ENCODE measurements at regions not wholly inside any gene's neighbourhood (a gene's known extent, or its start where the extent isn't known, plus 50 kb on each side); places are given as distances from the start of the nearest gene placed in this dataset.

DNA sequence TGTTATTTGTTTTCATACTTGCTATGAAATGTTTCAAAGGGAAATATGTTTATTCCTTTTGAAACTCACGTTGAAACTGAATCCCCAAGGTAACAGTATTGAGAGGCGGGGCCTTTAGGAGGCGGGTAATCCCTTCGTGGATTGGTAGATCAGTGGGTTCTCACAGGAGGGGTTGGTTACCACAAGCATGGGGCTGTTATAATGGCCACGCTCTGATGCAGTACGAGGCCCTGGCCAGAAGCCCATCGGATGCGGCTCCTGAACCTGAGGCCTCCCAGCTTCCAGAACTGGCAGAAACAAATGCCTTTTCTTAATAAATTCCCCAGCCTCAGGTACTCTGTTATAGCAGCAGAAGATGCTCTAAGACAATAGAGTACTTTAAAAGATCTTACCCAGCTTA is 135.7 kb downstream of the ASB1 start:
- Histone ChIP-seq H3K27me3 (ENCODE audit: control insufficient read depth, insufficient read depth, low read length) (peaks cover 4% of the 10 kb centered on the region), H3K36me3 (ENCODE audit: control insufficient read depth, insufficient read depth, low read length) (no peaks in the 10 kb centered on the region), H3K4me3 (ENCODE audit: low read depth, low read length) (no peak overlapping the region)
- DNase-seq (ENCODE audit: low read depth): no peak
- no peak for TF ChIP-seq CTCF (IDR thresholded peaks at IDR 0.05; ENCODE audit: insufficient read depth, low read depth, low read length)
- CTCF ChIA-PET: no interaction called here
- POLR2A ChIA-PET: no interaction called here

DNA sequence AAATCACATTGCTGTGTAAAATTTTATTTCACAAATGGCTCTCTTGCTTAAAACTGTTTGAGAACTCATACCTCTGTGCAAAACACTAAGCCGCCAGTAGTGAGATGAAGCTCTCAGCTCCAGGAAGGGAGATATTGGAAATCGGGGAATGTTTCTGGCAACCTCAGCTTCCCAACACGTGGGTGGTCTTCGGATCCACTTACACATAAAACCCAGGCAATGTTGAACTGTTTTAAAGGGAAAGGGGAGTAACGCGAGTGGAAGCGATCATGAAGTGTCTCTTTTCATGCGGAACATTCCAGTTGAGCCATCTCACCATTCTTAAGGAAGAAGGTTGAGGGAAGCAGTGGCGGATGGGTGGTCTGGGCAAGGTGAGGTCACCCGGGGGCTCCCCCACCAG is 136.8 kb downstream of the ASB1 start:
- TF ChIP-seq CTCF (IDR thresholded peaks at IDR 0.05; ENCODE audit: insufficient read depth, low read depth, low read length): no peak
- Histone ChIP-seq H3K4me3 (ENCODE audit: low read depth, low read length) (no peak overlapping the region), H3K27me3 (ENCODE audit: control insufficient read depth, insufficient read depth, low read length) (peaks cover 5% of the 10 kb centered on the region), H3K36me3 (ENCODE audit: control insufficient read depth, insufficient read depth, low read length) (no peaks in the 10 kb centered on the region)
- DNase-seq (ENCODE audit: low read depth): no peak
- POLR2A ChIA-PET: no interaction called here
- CTCF ChIA-PET: interaction anchor here (1.1 kb wide), 1 partner anchor 17 kb away, joined by 3 read pairs; no protein-coding TSS in a partner anchor

DNA sequence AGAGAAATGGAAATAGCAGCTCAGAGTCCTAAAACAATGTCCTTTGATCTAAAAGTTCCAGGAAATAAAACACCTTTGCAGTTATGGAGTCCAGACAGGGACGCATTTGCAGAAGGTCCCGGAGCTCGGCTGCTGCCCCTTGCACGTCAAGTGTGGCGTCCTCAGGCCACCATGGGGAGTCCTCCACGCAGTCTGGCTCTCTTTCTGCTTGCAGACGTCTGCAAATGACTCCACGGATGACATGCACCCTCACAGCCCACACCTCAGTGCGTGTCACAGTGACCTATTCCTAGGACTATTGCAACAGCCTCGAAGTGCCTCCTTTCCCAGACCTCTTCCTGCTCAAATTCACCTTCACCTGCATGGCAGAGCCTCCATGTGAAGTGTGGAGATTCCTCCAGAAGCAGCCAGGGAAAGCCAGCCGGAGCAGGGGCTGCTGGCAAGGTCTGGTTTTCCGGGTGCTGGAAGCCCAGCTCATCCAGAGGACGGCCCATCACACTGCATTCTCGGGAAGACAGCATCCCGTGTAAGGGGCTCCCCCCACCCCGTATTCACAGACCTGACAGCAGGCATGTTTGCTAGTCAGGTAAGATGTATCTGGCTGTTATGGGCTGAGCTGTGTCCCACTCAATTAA is 137.7 kb downstream of the ASB1 start:
- H3K36me3 ChIP-seq (ENCODE audit: control insufficient read depth, insufficient read depth, low read length): no peaks in the 10 kb centered on the region
- POLR2A ChIA-PET: no interaction called here
- DNase-seq (ENCODE audit: low read depth): no peak
- CTCF ChIA-PET: interaction anchor here (0.7 to 1.1 kb wide), 2 partner anchors 12 to 16 kb away, joined by 3 to 4 read pairs; no protein-coding TSS in a partner anchor
- H3K4me3 ChIP-seq (ENCODE audit: low read depth, low read length): no peak overlapping the region
- no peak for TF ChIP-seq CTCF (IDR thresholded peaks at IDR 0.05; ENCODE audit: insufficient read depth, low read depth, low read length)
- peaks cover 7% of the 10 kb centered on the region for H3K27me3 ChIP-seq (ENCODE audit: control insufficient read depth, insufficient read depth, low read length)

GRCh38 chr2:238565031-238565430 is 138.3 kb downstream of the ASB1 start:
- TF ChIP-seq CTCF (IDR thresholded peaks at IDR 0.05; ENCODE audit: insufficient read depth, low read depth, low read length): no peak
- Histone ChIP-seq H3K4me3 (ENCODE audit: low read depth, low read length) (no peak overlapping the region), H3K36me3 (ENCODE audit: control insufficient read depth, insufficient read depth, low read length) (no peaks in the 10 kb centered on the region), H3K27me3 (ENCODE audit: control insufficient read depth, insufficient read depth, low read length) (peaks cover 7% of the 10 kb centered on the region)
- ChIA-PET POLR2A (no interaction called here), CTCF (no interaction called here)
- no peak for DNase-seq (ENCODE audit: low read depth)

DNA sequence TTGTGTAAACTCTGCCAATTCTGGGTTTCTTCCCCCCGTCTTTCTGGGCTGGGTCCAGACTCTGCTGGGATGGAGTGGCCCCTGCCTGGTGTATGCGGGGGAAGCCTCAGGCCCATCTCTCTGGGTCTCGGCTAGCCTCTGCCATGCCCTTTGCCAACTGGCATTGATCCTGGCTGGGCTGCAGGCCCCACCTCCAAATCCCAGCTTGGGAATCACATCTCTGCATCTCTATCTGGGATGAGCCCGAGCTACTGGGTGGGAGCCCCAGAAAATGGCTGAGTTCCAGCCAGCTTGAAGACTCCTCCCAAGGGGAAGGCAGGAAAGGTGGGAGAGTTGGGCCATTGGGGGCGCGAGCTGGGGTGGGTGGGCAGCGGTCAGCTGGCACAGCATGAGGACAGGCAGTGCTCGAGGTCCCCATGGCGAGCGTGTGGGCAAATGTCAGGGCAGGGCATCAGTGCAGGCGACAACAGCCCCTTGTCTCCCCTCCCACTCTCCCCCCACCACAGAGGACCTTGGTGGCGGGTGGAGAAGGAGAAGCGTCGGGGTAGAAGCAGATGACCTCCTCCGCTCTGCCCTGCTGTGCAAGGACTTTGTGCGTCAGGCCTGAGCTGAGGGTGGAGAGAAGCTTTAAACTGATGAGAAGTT is 139.4 kb downstream of the ASB1 start:
- ChIA-PET CTCF (interaction anchor here (1.0 to 1.4 kb wide), 2 partner anchors 9 kb away, joined by 3 to 5 read pairs; no protein-coding TSS in a partner anchor), POLR2A (no interaction called here)
- peaks cover 7% of the 10 kb centered on the region for H3K27me3 ChIP-seq (ENCODE audit: control insufficient read depth, insufficient read depth, low read length)
- DNase-seq (ENCODE audit: low read depth): no peak
- no peaks in the 10 kb centered on the region for H3K36me3 ChIP-seq (ENCODE audit: control insufficient read depth, insufficient read depth, low read length)
- no peak for TF ChIP-seq CTCF (IDR thresholded peaks at IDR 0.05; ENCODE audit: insufficient read depth, low read depth, low read length)
- no peak overlapping the region for H3K4me3 ChIP-seq (ENCODE audit: low read depth, low read length)

Measured in BJ (cell line).